ENCODE measurements at regions not wholly inside any gene's neighbourhood (a gene's known extent, or its start where the extent isn't known, plus 50 kb on each side); places are given as distances from the start of the nearest gene placed in this dataset.

GRCh38 chr3:126289096-126289495 lies 68.1 kb downstream of the KLF15 start:
- TF ChIP-seq CTCF (IDR thresholded peaks at IDR 0.05; ENCODE audit: low read length), result no peak
- TF ChIP-seq EZH2 (optimal IDR thresholded peaks at IDR 0.05; ENCODE audit: low read depth, low read length), result no peak
